ENCODE measurements at regions not wholly inside any gene's neighbourhood (a gene's known extent, or its start where the extent isn't known, plus 50 kb on each side); places are given as distances from the start of the nearest gene placed in this dataset.
"Not testable (repeated sequence)": the region's sequence is repeated elsewhere in the genome, so short reads cannot be mapped to it uniquely, and the experiment has no call there.

DNA sequence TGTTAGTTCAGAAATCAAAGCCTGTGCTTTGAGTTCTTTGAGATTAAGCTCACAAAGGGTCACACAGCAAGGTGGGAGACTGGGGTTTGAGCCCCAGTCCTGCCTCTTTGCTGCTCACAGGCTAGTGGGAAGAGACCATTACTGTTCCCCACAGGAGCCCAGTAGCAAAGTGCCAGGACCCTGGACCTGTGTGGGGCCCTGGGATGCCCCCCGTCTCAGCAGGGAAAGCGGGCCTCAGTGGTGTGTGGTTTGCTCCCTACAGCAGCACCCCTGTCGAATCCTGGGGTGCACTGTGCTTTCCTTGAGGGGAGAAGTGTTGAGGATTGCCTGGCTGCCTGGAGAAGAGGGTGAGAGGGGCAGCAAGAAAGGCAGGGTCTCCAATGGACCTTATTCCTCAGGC is 239.4 kb downstream of the ANKRD30B start:
- H3K4me3 ChIP-seq; DNase-seq; intact Hi-C loops (cut with DNase I; ENCODE audit: low total_unique reads); in situ Hi-C loops (cut with MboI; ENCODE audit: low pct_ligation_motif_present in 1 of 4, low pct_unique_long_range_greater_than_20kb in 1 of 4, low sequenced_read_pairs in 3 of 4); H3K27me3 ChIP-seq; H3K27ac ChIP-seq; H3K9me3 ChIP-seq; H3K36me3 ChIP-seq; H3K4me1 ChIP-seq: not testable (repeated sequence)
- WGBS, 2 donors (ENCODE audit: low coverage in 1 of 2), result 76% methylated on average over 3 of the region's 3 CpGs; no CpG with 5 or more reads in 1 of the 2 donors

DNA sequence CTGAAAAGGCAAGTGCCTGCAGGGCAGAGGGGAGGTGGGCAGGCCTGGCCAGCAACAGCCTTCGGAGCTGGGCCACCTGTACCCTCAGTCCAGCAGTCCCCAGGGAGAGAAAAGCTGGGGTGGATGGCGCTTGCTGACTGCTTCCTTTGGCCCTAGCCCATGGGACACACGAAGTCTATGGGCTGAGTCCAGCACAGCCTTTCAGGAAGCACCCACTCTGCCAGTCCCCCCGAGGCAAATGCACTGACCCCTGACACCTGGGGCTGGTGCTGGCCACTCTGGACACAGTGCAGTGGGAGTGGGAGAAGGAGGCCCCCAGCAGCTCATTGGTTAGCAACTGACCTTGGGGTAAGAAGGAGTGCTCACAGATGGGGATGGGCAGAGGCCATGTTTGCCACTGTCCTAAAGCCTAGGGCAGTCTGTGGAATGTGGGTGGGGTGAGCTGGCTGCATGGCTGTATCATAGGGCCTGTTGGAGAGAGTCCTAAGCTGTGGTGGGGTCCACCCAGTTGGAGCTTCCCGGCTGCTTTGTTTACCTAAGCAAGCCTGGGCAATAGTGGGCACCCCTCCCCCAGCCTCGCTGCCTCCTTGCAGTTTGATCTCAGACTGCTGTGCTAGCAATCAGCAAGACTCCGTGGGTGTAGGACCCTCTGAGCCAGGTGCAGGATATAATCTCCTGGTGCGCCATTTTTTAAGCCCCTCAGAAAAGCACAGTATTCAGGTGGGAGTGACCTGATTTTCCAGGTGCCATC is 240.2 kb downstream of the ANKRD30B start:
- H3K4me3 ChIP-seq; H3K36me3 ChIP-seq; in situ Hi-C loops (cut with MboI; ENCODE audit: low pct_ligation_motif_present in 1 of 4, low pct_unique_long_range_greater_than_20kb in 1 of 4, low sequenced_read_pairs in 3 of 4); H3K9me3 ChIP-seq; DNase-seq; H3K4me1 ChIP-seq; H3K27me3 ChIP-seq; H3K27ac ChIP-seq; intact Hi-C loops (cut with DNase I; ENCODE audit: low total_unique reads): not testable (repeated sequence)
- 66 to 100% methylated on average over 1 to 8 of the region's 8 CpGs for WGBS, 2 donors (ENCODE audit: low coverage in 1 of 2)

DNA sequence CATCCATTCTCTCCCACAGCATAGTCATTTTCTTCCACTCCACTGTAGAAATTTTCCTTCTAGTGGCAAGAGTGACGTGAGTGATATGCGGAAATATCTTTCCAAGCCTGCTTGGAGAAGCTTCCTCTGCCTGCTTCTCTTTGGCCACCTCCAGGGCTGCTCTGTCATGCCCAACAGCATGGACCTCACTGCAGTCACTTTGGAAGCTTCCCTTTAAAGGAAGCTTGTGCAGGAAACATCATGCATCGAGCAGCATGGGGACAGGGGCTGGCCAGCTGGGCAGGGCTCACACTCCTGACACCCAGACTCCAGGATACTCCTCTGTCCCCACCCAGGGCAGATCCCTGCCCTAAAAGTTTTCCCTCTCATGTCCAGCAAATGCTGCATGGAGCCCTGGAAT is 241.6 kb downstream of the ANKRD30B start:
- WGBS, 2 donors (ENCODE audit: low coverage in 1 of 2), result 82% methylated on average over 3 of the region's 3 CpGs; no CpG with 5 or more reads in 1 of the 2 donors
- in situ Hi-C loops (cut with MboI; ENCODE audit: low pct_ligation_motif_present in 1 of 4, low pct_unique_long_range_greater_than_20kb in 1 of 4, low sequenced_read_pairs in 3 of 4), result not testable (repeated sequence)

DNA sequence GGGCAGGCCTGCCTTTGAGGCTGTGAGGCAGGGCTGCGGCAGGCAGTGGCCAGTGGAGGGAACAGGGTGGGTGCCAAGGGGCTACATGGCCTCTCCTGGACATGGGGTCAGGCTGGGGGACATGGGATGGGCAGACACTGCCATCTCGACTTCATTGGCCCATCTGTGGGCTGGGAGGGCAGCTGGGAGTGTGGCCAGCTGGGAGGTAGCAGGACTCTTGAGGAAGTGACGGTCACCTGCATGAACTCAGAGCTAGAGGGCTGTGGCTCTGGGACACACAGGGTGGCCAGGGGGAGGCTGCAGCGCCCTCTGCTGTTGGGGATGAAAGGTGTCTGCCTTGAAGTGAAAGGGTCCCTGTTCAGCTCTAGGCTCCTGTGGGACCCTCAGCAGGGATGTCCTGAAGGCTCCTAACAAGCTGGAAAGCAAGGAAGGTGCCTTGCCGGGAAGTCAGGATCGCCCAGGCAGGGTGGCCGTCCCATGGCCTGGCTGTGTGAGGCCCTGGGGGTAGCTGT is 244.0 kb downstream of the ANKRD30B start:
- in situ Hi-C loops (cut with MboI; ENCODE audit: low pct_ligation_motif_present in 1 of 4, low pct_unique_long_range_greater_than_20kb in 1 of 4, low sequenced_read_pairs in 3 of 4); H3K4me1 ChIP-seq; H3K27ac ChIP-seq; H3K9me3 ChIP-seq; intact Hi-C loops (cut with DNase I; ENCODE audit: low total_unique reads); H3K27me3 ChIP-seq; H3K36me3 ChIP-seq; H3K4me3 ChIP-seq: not testable (repeated sequence)
- TF ChIP-seq, protein P1, sequence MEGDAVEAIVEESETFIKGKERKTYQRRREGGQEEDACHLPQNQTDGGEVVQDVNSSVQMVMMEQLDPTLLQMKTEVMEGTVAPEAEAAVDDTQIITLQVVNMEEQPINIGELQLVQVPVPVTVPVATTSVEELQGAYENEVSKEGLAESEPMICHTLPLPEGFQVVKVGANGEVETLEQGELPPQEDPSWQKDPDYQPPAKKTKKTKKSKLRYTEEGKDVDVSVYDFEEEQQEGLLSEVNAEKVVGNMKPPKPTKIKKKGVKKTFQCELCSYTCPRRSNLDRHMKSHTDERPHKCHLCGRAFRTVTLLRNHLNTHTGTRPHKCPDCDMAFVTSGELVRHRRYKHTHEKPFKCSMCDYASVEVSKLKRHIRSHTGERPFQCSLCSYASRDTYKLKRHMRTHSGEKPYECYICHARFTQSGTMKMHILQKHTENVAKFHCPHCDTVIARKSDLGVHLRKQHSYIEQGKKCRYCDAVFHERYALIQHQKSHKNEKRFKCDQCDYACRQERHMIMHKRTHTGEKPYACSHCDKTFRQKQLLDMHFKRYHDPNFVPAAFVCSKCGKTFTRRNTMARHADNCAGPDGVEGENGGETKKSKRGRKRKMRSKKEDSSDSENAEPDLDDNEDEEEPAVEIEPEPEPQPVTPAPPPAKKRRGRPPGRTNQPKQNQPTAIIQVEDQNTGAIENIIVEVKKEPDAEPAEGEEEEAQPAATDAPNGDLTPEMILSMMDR (IDR thresholded peaks at IDR 0.05), result peak in 2 of 5 experiments; percentile 7 to 38
- 75% methylated on average over 7 of the region's 7 CpGs; no CpG with 5 or more reads in 1 of the 2 donors for WGBS, 2 donors (ENCODE audit: low coverage in 1 of 2)
- DNase-seq, result peak; percentile 27

More for the DNA sequence above, 241.6 kb downstream of the ANKRD30B start:
- H3K4me1 ChIP-seq; H3K4me3 ChIP-seq; H3K9me3 ChIP-seq; intact Hi-C loops (cut with DNase I; ENCODE audit: low total_unique reads); H3K36me3 ChIP-seq; H3K27me3 ChIP-seq; DNase-seq; H3K27ac ChIP-seq: not testable (repeated sequence)

DNA sequence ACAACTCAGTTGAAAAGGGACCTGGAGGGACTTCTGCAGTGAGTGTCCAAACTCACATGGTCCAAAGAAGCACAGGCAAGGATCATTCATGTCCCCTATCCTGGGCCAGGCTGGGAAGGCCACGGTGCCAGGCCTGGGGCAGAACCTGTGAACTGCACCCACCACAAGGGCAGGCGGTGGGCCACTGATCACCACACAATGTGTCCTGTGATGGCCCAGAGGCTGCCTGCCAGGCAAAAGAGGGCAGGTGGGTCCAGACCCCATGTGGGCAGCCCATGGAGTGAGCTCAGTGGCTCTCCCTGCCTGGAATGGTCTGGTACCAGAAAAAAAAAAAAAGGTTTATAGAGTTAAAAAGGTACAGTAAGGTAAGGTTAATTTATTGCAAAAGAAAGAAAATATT is 244.8 kb downstream of the ANKRD30B start:
- H3K4me3 ChIP-seq; H3K4me1 ChIP-seq; H3K9me3 ChIP-seq; H3K27ac ChIP-seq; in situ Hi-C loops (cut with MboI; ENCODE audit: low pct_ligation_motif_present in 1 of 4, low pct_unique_long_range_greater_than_20kb in 1 of 4, low sequenced_read_pairs in 3 of 4); H3K36me3 ChIP-seq; DNase-seq; intact Hi-C loops (cut with DNase I; ENCODE audit: low total_unique reads); H3K27me3 ChIP-seq: not testable (repeated sequence)
- 83% methylated on average over 2 of the region's 2 CpGs; no CpG with 5 or more reads in 1 of the 2 donors for WGBS, 2 donors (ENCODE audit: low coverage in 1 of 2)

DNA sequence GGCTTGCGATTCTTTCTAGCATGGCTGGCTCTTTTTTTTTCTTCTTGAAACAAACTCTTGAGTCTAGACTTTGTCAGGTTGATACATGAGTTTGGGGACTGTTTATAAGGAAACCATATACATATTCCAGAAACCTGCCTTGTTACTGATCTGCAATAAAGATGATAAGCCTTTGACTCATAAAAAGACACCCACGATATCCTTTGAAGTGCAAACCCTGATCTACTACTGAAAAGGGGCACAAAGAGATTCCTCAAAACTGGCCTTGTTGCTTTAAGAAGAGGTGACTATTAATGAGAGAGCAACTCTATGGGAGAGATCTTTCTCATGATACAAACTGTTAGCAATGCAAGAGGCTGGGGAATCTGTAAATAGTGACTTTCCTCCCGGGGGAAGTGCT is 247.1 kb downstream of the ANKRD30B start:
- in situ Hi-C loops (cut with MboI; ENCODE audit: low pct_ligation_motif_present in 1 of 4, low pct_unique_long_range_greater_than_20kb in 1 of 4, low sequenced_read_pairs in 3 of 4); intact Hi-C loops (cut with DNase I; ENCODE audit: low total_unique reads); H3K4me1 ChIP-seq; H3K27ac ChIP-seq; H3K9me3 ChIP-seq; H3K4me3 ChIP-seq; DNase-seq; H3K36me3 ChIP-seq; H3K27me3 ChIP-seq: not testable (repeated sequence)
- 51 to 70% methylated on average over 2 to 3 of the region's 3 CpGs for WGBS, 2 donors (ENCODE audit: low coverage in 1 of 2)

DNA sequence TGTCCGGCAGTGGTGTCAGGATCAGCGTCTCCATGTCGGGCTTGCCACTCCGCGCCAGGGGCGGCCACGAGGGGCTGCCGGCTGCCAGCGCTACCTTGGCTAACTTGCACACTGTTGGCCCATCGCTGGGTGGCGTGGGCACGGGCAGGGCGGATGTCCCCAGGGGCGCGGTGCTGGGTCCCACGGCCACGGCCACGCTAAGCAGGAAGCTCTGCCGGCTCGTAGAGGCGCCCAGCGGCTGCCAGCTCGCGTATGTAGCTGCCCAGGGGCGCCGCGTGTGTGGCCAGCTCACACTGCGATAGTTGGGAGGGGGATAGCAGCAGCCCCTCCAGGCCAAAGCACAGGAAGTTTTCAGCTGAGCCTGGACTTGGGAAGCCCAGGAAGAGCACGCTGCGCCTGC is 249.4 kb downstream of the ANKRD30B start:
- H3K27ac ChIP-seq, result no peak overlapping the region

DNA sequence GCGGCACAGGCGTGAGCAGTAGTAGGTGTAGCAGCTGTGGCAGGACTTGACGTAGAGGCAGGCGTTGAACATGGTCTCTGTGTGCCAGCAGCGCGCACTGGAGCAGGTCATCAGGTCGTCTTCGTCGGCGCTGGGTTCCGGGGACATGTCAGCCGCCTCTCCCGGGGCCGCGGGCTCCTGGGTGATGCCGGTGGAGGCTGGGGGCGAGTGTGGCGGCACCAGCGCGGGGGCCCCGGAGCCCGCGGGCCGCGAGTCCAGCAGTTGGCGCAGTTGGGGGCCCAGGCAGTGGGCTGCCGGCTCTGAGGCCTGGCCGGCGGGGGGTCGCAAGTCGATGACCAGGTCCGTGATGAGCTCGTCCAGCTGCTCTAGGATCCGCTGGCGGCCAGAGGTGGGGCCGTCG is 249.9 kb downstream of the ANKRD30B start:
- in situ Hi-C loops (cut with MboI; ENCODE audit: low pct_ligation_motif_present in 1 of 4, low pct_unique_long_range_greater_than_20kb in 1 of 4, low sequenced_read_pairs in 3 of 4); H3K27ac ChIP-seq; H3K4me3 ChIP-seq; DNase-seq; H3K36me3 ChIP-seq; intact Hi-C loops (cut with DNase I; ENCODE audit: low total_unique reads); H3K27me3 ChIP-seq; H3K9me3 ChIP-seq; H3K4me1 ChIP-seq: not testable (repeated sequence)
- WGBS, 2 donors (ENCODE audit: low coverage in 1 of 2), result 97% methylated on average over 28 of the region's 37 CpGs; no CpG with 5 or more reads in 1 of the 2 donors

More for the DNA sequence above, 249.4 kb downstream of the ANKRD30B start:
- H3K9me3 ChIP-seq, result no peaks in the 10 kb centered on the region
- no peaks in the 10 kb centered on the region for H3K4me1 ChIP-seq
- no peaks in the 10 kb centered on the region for H3K36me3 ChIP-seq
- 97% methylated on average over 30 of the region's 30 CpGs; no CpG with 5 or more reads in 1 of the 2 donors for WGBS, 2 donors (ENCODE audit: low coverage in 1 of 2)
- in situ Hi-C loops (cut with MboI; ENCODE audit: low pct_ligation_motif_present in 1 of 4, low pct_unique_long_range_greater_than_20kb in 1 of 4, low sequenced_read_pairs in 3 of 4), result no loop called here
- TF ChIP-seq POLR2AphosphoS5 (IDR thresholded peaks at IDR 0.05) (no peak), POLR2A (IDR thresholded peaks at IDR 0.05) (no peak), EP300 (IDR thresholded peaks at IDR 0.05; ENCODE audit: low read depth) (no peak)
- TF ChIP-seq, protein P1 (IDR thresholded peaks at IDR 0.05), result no peak
- H3K27me3 ChIP-seq, result no peaks in the 10 kb centered on the region
- DNase-seq, result no peak
- intact Hi-C loops (cut with DNase I; ENCODE audit: low total_unique reads), result no loop called here
- no peak overlapping the region for H3K4me3 ChIP-seq
